Kidney (tissue), 13 donors: ENCODE measurements at regions not wholly inside any gene's neighbourhood (a gene's known extent, or its start where the extent isn't known, plus 50 kb on each side); places are given as distances from the start of the nearest gene placed in this dataset.

Source experiments
- DNase-seq, 5 donors: peaks; one replicate each; pipeline ENCODE4 v3.0.0-alpha.2; 2013 to 2020
- FAIRE-seq: peaks from 2 replicates; lab custom pipeline; 2012; peaks lifted over from hg19 to GRCh38; lab: Jason Lieb, UNC
- H3K27ac ChIP-seq, 2 donors: one replicate each; pipeline ENCODE4 v1.7.0; 2013; ENCODE audit warnings: low read depth in 2 of 2, low read length in 2 of 2, inconsistent platforms in 1 of 2
- H3K27me3 ChIP-seq: one replicate; pipeline ENCODE4 v1.7.1; 2013; ENCODE audit warnings: low read length, inconsistent platforms; ENCODE audit not compliant: control insufficient read depth, insufficient read depth
- H3K36me3 ChIP-seq, 3 donors: one replicate each; pipeline versions ENCODE4 v1.7.0 to v1.7.1; 2013; ENCODE audit warnings: low read length in 3 of 3, control low read depth in 1 of 3, inconsistent platforms in 1 of 3; ENCODE audit not compliant: insufficient read depth in 3 of 3, control insufficient read depth in 2 of 3
- H3K4me1 ChIP-seq, 3 donors: one replicate each; pipeline versions ENCODE4 v1.7.0 to v1.7.1; 2013; ENCODE audit warnings: low read length in 3 of 3, inconsistent platforms in 1 of 3, low read depth in 1 of 3; ENCODE audit not compliant: control insufficient read depth in 2 of 3, insufficient read depth in 2 of 3
- H3K4me3 ChIP-seq, 3 donors: one replicate each; pipeline versions ENCODE4 v1.7.0 to v1.8.1; 2013; ENCODE audit warnings: low read length in 3 of 3, control low read depth in 1 of 3, inconsistent platforms in 1 of 3
- H3K9ac ChIP-seq, 3 donors: one replicate each; pipeline versions ENCODE4 v1.7.0 to v1.7.1; 2013; ENCODE audit warnings: low read length in 3 of 3, control low read depth in 1 of 3, inconsistent platforms in 1 of 3
- H3K9me3 ChIP-seq, 3 donors: one replicate each; pipeline versions ENCODE4 v1.7.0 to v1.7.1; 2013; ENCODE audit warnings: low read length in 3 of 3, control low read depth in 1 of 3, inconsistent platforms in 1 of 3; ENCODE audit not compliant: control insufficient read depth in 2 of 3, insufficient read depth in 1 of 3
- intact Hi-C: fragments of 100-400 bp; cut with DNase I; formaldehyde crosslinking; loops from one replicate; pipeline ENCODE4 v1.11.1; 2022
- TF ChIP-seq, protein P1 (sequence below): IDR thresholded peaks from 3 replicates; pipeline ENCODE4 v1.5.1; 2012; ENCODE audit warnings: mild to moderate bottlenecking, moderate library complexity, borderline replicate concordance; ENCODE audit not compliant: insufficient read depth; ENCODE audit errors: extremely low read depth
- donor health status: control.
- donor health status: control.
- donor health status: control.
- donor health status: control.
- donor health status: control.
- donor health status: DM: yes; HTN: yes; CAD: no.
- donor health status: Normal renal cell carcinoma (clear cell type).

DNA sequence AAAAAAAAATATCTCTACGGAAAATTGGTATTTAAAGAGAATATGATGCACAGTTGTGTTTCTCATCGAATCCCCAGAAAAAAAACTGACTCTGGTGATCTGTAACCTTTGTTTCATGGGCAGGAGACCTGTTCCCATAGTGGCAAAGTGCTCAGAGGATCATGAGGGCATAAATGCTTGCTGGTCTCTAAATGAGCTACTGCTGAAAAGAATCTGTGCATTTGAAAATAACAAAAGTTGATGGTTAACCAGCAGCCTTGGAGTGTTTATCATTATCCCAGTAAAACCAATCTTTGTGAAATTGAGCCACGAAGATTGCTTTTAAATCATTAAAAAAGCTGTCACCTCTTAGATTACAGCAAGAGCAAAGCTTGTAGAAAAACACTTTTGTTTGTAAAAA lies 775.4 kb downstream of the MTRR start:
- intact Hi-C loops: no loop called here
- Histone ChIP-seq H3K27ac (no peak overlapping the region), H3K36me3 (no peaks in the 10 kb centered on the region), H3K4me1 (peaks cover 0 to 9% (median 4%) of the 10 kb centered on the region in 3 donors), H3K4me3 (no peak overlapping the region), H3K9ac (no peak overlapping the region), H3K9me3 (no peaks in the 10 kb centered on the region), H3K27me3 (no peaks in the 10 kb centered on the region)
- TF ChIP-seq, protein P1, sequence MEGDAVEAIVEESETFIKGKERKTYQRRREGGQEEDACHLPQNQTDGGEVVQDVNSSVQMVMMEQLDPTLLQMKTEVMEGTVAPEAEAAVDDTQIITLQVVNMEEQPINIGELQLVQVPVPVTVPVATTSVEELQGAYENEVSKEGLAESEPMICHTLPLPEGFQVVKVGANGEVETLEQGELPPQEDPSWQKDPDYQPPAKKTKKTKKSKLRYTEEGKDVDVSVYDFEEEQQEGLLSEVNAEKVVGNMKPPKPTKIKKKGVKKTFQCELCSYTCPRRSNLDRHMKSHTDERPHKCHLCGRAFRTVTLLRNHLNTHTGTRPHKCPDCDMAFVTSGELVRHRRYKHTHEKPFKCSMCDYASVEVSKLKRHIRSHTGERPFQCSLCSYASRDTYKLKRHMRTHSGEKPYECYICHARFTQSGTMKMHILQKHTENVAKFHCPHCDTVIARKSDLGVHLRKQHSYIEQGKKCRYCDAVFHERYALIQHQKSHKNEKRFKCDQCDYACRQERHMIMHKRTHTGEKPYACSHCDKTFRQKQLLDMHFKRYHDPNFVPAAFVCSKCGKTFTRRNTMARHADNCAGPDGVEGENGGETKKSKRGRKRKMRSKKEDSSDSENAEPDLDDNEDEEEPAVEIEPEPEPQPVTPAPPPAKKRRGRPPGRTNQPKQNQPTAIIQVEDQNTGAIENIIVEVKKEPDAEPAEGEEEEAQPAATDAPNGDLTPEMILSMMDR: no peak
- FAIRE-seq (no peak), DNase-seq (peak in 2 of 5 donors; percentile 27 to 30)

DNA sequence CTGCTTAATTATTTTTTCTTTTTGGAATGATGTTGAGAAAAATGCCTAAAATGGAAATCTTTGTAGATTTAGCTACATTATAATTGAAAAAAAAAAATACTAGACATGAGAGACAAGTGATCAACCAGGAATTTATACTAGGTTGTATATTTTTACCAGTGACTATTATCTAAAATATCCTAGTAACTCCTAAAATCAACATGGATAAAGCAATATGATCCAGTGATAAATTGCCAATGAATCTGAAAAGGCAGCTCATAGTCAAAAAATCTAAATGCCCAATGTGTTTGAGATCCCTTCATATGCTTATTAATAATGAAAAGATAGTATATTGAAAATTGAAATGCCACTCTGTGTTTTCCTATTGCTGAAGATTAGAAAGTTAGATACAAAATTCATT lies 778.2 kb downstream of the MTRR start:
- no peaks in the 10 kb centered on the region for H3K27me3 ChIP-seq
- no peak for DNase-seq
- no peak overlapping the region for H3K9ac ChIP-seq
- H3K4me1 ChIP-seq: peaks cover 0 to 9% (median 4%) of the 10 kb centered on the region in 3 donors
- H3K9me3 ChIP-seq: no peaks in the 10 kb centered on the region
- no peak overlapping the region for H3K27ac ChIP-seq
- FAIRE-seq: no peak
- intact Hi-C loops: no loop called here
- no peak overlapping the region for H3K4me3 ChIP-seq
- TF ChIP-seq, protein P1: no peak
- H3K36me3 ChIP-seq: no peaks in the 10 kb centered on the region

DNA sequence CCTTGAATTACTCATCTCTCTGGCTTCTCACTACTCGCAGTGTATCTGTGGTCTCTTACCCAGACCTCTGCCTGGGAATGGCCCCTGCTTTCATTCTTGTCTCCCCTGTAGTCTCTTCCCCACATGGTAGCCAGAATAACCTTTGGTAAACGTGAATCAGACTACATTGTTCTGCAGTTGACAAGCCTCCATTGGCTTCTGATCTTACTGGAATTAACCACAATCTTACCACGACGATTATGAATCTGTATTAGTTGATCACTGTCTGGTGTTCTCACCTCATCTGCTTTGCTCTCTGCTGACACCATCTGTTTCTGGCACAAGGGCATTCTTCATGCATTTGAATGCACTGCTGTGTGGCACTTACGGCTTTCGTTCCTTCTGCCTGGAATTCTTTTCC lies 781.2 kb downstream of the MTRR start:
- Histone ChIP-seq H3K36me3 (no peaks in the 10 kb centered on the region), H3K27ac (no peak overlapping the region), H3K9ac (no peak overlapping the region), H3K4me3 (peak overlapping the region in 1 of 3 donors; percentile 30), H3K27me3 (no peaks in the 10 kb centered on the region), H3K4me1 (no peaks in the 10 kb centered on the region), H3K9me3 (no peaks in the 10 kb centered on the region)
- TF ChIP-seq, protein P1: peak; percentile 7
- FAIRE-seq (no peak), DNase-seq (no peak)
- intact Hi-C loops: no loop called here
